ENCODE measurements at regions not wholly inside any gene's neighbourhood (a gene's known extent, or its start where the extent isn't known, plus 50 kb on each side); places are given as distances from the start of the nearest gene placed in this dataset.
A peak's percentile ranks its signal among the peaks of the same experiment; 100 is the strongest.

GRCh38 chr15:91678003-91678402, 175.5 kb upstream of the SLCO3A1 start:
- DNase-seq (ENCODE audit: low read depth) = peak; percentile 28

GRCh38 chr15:91679447-91679846, 174.1 kb upstream of the SLCO3A1 start:
- no peak for DNase-seq (ENCODE audit: low read depth)

- no peak for DNase-seq (ENCODE audit: low read depth)
Observed at GRCh38 chr15:91685436-91685835, 168.1 kb upstream of the SLCO3A1 start.

GRCh38 chr15:91688811-91689210, 164.7 kb upstream of the SLCO3A1 start:
- DNase-seq (ENCODE audit: low read depth) = no peak

- no peak for DNase-seq (ENCODE audit: low read depth)
Observed at GRCh38 chr15:91689377-91689776, 164.1 kb upstream of the SLCO3A1 start.

- DNase-seq (ENCODE audit: low read depth) = no peak
Observed at GRCh38 chr15:91692596-91692995, 160.9 kb upstream of the SLCO3A1 start.

- peak; percentile 18 for DNase-seq (ENCODE audit: low read depth)
Observed at GRCh38 chr15:91694131-91694830, 159.2 kb upstream of the SLCO3A1 start.

GRCh38 chr15:91694831-91695210, 158.7 kb upstream of the SLCO3A1 start:
- peak; percentile 37 for DNase-seq (ENCODE audit: low read depth)

- DNase-seq (ENCODE audit: low read depth) = no peak
Observed at GRCh38 chr15:91695799-91696198, 157.7 kb upstream of the SLCO3A1 start.

GRCh38 chr15:91696981-91697380, 156.5 kb upstream of the SLCO3A1 start:
- no peak for DNase-seq (ENCODE audit: low read depth)

- DNase-seq (ENCODE audit: low read depth) = no peak
Observed at GRCh38 chr15:91698241-91698640, 155.3 kb upstream of the SLCO3A1 start.

- no peak for DNase-seq (ENCODE audit: low read depth)
Observed at GRCh38 chr15:91699741-91700140, 153.8 kb upstream of the SLCO3A1 start.

GRCh38 chr15:91703274-91703673, 150.2 kb upstream of the SLCO3A1 start:
- DNase-seq (ENCODE audit: low read depth) = no peak

GRCh38 chr15:91704343-91704742, 149.2 kb upstream of the SLCO3A1 start:
- DNase-seq (ENCODE audit: low read depth) = no peak

- DNase-seq (ENCODE audit: low read depth) = peak; percentile 10
Observed at GRCh38 chr15:91706322-91707032, 147.0 kb upstream of the SLCO3A1 start.

- DNase-seq (ENCODE audit: low read depth) = peak; percentile 23
Observed at GRCh38 chr15:91710080-91710698, 143.3 kb upstream of the SLCO3A1 start.

- no peak for DNase-seq (ENCODE audit: low read depth)
Observed at GRCh38 chr15:91711384-91712033, 142.0 kb upstream of the SLCO3A1 start.

- DNase-seq (ENCODE audit: low read depth) = no peak
Observed at GRCh38 chr15:91712286-91712685, 141.2 kb upstream of the SLCO3A1 start.

GRCh38 chr15:91716536-91716935, 137.0 kb upstream of the SLCO3A1 start:
- no peak for DNase-seq (ENCODE audit: low read depth)

GRCh38 chr15:91717811-91718210, 135.7 kb upstream of the SLCO3A1 start:
- DNase-seq (ENCODE audit: low read depth) = no peak

GRCh38 chr15:91723959-91724358, 129.5 kb upstream of the SLCO3A1 start:
- DNase-seq (ENCODE audit: low read depth) = no peak

- no peak for DNase-seq (ENCODE audit: low read depth)
Observed at GRCh38 chr15:91733661-91734060, 119.8 kb upstream of the SLCO3A1 start.
